ENCODE measurements at regions not wholly inside any gene's neighbourhood (a gene's known extent, or its start where the extent isn't known, plus 50 kb on each side); places are given as distances from the start of the nearest gene placed in this dataset.

- no peaks in the 10 kb centered on the region for H3K36me3 ChIP-seq
- H3K27me3 ChIP-seq: no peaks in the 10 kb centered on the region
- no peak overlapping the region for H3K9ac ChIP-seq
- no peak overlapping the region for H3K27ac ChIP-seq
- H3K4me3 ChIP-seq: no peak overlapping the region
- no peaks in the 10 kb centered on the region for H3K9me3 ChIP-seq (replicated peaks in 1 of 11)
- no peaks in the 10 kb centered on the region for H4K20me1 ChIP-seq
- H3K4me1 ChIP-seq: no peaks in the 10 kb centered on the region
- no peak overlapping the region for H3K4me2 ChIP-seq
- no peak for TF ChIP-seq Cebpa-rat (IDR thresholded peaks at IDR 0.05)
These were observed 904.3 kb downstream of the DIAPH3 start for GRCh38 chr13:59259165-59260000.

DNA sequence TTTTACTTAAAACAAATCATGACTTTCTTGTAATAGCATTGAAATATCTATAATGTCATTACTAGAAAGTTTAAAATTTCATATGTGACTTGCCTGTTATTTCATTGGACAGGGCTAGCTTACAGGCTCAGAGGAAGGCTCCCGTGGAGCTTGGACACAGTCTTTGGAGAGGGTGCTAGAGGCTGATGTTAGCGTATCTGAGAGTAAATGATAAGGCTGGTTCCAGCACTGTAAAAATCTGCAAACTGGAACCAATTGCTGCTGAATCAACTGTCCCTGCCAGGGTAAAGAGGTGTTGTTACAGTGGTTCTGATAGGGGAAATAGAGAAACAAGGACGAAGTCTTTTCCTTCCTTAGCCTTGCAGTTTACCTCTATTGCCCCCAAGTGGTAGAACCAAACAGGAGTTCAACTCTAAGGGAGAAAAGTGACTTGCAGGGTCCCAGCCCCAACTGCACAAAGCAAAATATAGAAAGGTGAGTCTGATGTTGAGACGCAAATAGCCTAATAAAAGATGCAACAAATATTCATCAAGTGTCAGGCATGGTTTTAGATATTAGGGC lies 901.7 kb downstream of the DIAPH3 start:
- Histone ChIP-seq H3K9me3 (replicated peaks in 1 of 11) (no peaks in the 10 kb centered on the region), H3K4me1 (no peaks in the 10 kb centered on the region), H3K36me3 (no peaks in the 10 kb centered on the region), H3K9ac (no peak overlapping the region), H3K27me3 (no peaks in the 10 kb centered on the region), H3K4me3 (no peak overlapping the region), H4K20me1 (no peaks in the 10 kb centered on the region), H3K4me2 (no peak overlapping the region), H3K27ac (no peak overlapping the region)
- no peak for TF ChIP-seq Cebpa-rat (IDR thresholded peaks at IDR 0.05)

GRCh38 chr13:59263531-59263930 lies 900.2 kb downstream of the DIAPH3 start:
- Histone ChIP-seq H3K9me3 (replicated peaks in 1 of 11) (no peaks in the 10 kb centered on the region), H3K4me2 (no peak overlapping the region), H3K4me1 (no peaks in the 10 kb centered on the region), H4K20me1 (no peaks in the 10 kb centered on the region), H3K27ac (no peak overlapping the region), H3K36me3 (no peaks in the 10 kb centered on the region), H3K9ac (no peak overlapping the region), H3K27me3 (no peaks in the 10 kb centered on the region), H3K4me3 (no peak overlapping the region)
- TF ChIP-seq Cebpa-rat (IDR thresholded peaks at IDR 0.05): no peak

DNA sequence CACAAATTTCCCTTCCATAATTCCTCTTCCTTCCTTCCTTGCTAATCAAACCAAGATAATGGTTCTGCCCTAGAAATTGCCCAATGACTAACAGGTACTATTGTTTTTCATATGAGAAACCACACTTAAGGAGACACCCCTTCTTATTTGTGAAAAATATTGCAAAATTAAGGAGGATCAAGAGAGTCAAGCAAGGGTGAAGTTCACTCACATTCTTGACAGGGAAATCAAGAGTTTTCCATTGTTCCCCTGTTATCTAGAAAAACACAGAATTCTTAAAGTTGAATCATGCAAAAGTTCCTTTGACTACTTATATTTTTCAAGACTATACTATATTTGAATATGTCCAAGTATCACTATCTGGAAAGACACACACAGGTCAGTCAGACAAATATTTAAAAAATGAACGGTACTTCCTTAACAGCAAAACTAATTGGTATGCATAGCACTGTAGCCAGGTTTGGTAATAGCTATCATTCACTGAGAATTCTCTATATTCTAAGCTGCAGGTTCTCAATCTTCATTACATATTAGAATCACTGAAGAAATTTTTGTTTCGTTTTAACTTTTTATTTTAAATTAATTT lies 897.2 kb downstream of the DIAPH3 start:
- Histone ChIP-seq H3K4me1 (peaks cover 0 to 6% (median 0%) of the 10 kb centered on the region in 10 experiments; a peak in 1 of 20 replicates), H3K4me3 (no peak overlapping the region), H3K36me3 (no peaks in the 10 kb centered on the region), H3K4me2 (no peak overlapping the region), H3K9ac (no peak overlapping the region), H3K27me3 (no peaks in the 10 kb centered on the region), H3K27ac (no peak overlapping the region), H3K9me3 (replicated peaks in 1 of 11) (no peaks in the 10 kb centered on the region), H4K20me1 (no peaks in the 10 kb centered on the region)
- no peak for TF ChIP-seq Cebpa-rat (IDR thresholded peaks at IDR 0.05)

DNA sequence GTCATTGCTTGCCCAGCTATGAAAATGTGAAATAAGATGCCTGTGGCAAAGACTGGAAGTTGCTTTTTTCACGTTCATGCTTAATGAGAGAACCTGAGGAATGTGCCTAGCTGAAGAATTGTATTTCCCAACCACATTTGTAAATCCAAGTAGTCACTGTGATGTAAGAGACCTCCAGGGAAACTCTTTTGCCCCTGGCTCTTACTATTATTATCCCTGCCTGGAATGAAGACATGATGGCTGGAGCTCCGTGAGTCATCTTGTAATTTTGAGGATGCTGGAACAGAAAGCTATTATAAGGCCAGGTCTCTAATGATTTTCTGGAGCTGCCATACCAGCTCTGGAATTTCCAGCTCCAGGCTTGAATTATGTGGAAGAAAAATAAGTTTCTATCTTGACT lies 894.3 kb downstream of the DIAPH3 start:
- H3K4me2 ChIP-seq: no peak overlapping the region
- no peak for TF ChIP-seq Cebpa-rat (IDR thresholded peaks at IDR 0.05)
- no peak overlapping the region for H3K9ac ChIP-seq
- H3K36me3 ChIP-seq: no peaks in the 10 kb centered on the region
- no peaks in the 10 kb centered on the region for H3K9me3 ChIP-seq (replicated peaks in 1 of 11)
- no peak overlapping the region for H3K4me3 ChIP-seq
- H4K20me1 ChIP-seq: no peaks in the 10 kb centered on the region
- no peak overlapping the region for H3K27ac ChIP-seq
- H3K4me1 ChIP-seq: peaks cover 0 to 6% (median 0%) of the 10 kb centered on the region in 10 experiments; a peak in 1 of 20 replicates
- no peaks in the 10 kb centered on the region for H3K27me3 ChIP-seq

DNA sequence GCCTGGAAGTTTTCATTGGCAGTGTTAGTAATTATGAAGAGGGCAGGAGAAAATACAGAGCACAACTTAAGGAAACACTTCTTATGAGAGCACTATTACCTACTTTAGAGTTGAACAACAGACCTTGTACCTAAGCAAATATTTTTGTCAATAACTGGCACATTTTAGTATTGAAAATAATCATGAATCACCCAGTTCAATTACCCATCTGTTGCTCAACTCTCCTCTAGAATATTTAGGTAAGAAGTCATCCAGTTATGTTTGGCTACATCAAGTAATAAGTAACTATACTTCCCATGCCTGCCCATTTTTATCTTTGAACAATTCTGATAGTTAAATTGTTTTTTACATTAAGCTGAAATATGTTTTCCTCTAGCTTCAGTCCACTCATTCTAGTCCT lies 893.4 kb downstream of the DIAPH3 start:
- no peaks in the 10 kb centered on the region for H3K36me3 ChIP-seq
- H4K20me1 ChIP-seq: no peaks in the 10 kb centered on the region
- H3K27me3 ChIP-seq: no peaks in the 10 kb centered on the region
- TF ChIP-seq Cebpa-rat (IDR thresholded peaks at IDR 0.05): no peak
- no peak overlapping the region for H3K27ac ChIP-seq
- no peaks in the 10 kb centered on the region for H3K9me3 ChIP-seq (replicated peaks in 1 of 11)
- H3K4me3 ChIP-seq: no peak overlapping the region
- no peak overlapping the region for H3K4me2 ChIP-seq
- peaks cover 0 to 6% (median 0%) of the 10 kb centered on the region in 10 experiments; a peak in 1 of 20 replicates for H3K4me1 ChIP-seq
- no peak overlapping the region for H3K9ac ChIP-seq

DNA sequence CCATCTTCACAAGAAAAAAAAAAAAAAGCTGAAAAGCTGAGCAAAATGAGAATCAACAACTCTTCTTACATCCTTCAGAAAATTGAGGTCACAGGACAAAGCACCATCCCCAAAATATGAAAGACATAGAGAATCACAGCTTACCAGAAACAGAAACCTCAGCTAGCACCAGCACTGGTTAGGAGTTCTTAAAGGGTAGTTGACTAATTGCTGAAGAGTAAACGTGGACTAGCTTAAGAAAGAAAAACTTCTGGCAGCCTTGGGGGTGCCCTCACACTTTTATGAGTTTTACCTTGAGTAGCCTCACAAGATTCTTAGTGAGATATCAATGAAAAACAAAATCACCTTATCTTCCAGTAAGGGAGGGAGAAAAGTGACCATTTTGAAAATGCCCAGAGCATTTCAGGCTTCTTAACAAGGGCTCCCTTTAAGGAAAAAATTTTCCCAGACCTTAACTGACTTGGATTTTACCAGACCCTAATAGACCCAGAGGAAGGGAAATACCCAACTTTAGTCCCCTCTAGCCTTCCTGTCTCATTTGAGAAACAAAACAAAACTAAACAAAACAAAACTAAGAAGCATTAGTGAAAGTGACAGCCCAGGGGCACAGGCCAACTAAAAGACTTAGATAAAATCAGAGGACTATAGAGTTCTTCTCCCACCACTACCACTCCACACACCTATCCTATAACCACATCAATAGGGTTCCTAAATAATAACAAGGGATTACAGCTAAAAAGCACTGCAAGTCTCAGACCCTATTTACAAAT lies 888.6 kb downstream of the DIAPH3 start:
- Histone ChIP-seq H3K4me2 (no peak overlapping the region), H3K4me1 (no peaks in the 10 kb centered on the region), H3K36me3 (no peaks in the 10 kb centered on the region), H3K27me3 (no peaks in the 10 kb centered on the region), H3K9ac (no peak overlapping the region), H4K20me1 (no peaks in the 10 kb centered on the region), H3K27ac (no peak overlapping the region), H3K9me3 (replicated peaks in 1 of 11) (no peaks in the 10 kb centered on the region), H3K4me3 (no peak overlapping the region)
- TF ChIP-seq Cebpa-rat (IDR thresholded peaks at IDR 0.05): no peak

DNA sequence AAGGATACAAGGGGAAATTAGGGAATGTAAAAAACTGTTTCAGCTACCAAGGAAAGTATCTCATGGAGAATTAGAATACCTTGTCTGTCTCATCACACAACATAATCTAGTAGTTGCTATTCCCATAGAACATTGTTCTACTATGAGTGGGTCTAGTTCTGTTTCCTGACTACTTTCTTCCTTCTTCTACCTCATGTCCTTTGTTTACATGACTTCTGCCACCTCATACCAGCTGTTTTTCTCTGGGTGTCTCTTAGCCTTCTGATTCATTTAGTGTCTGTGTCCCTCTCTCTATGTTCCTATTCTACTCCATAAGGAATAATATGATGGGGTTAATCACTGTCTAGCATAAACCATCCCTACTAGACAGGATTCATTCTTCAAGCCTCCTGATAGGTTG lies 887.3 kb downstream of the DIAPH3 start:
- no peak overlapping the region for H3K27ac ChIP-seq
- no peak overlapping the region for H3K4me2 ChIP-seq
- no peaks in the 10 kb centered on the region for H4K20me1 ChIP-seq
- no peak overlapping the region for H3K4me3 ChIP-seq
- H3K4me1 ChIP-seq: no peaks in the 10 kb centered on the region
- no peaks in the 10 kb centered on the region for H3K9me3 ChIP-seq (replicated peaks in 1 of 11)
- H3K9ac ChIP-seq: no peak overlapping the region
- no peak for TF ChIP-seq Cebpa-rat (IDR thresholded peaks at IDR 0.05)
- H3K36me3 ChIP-seq: no peaks in the 10 kb centered on the region
- H3K27me3 ChIP-seq: no peaks in the 10 kb centered on the region

- H3K4me2 ChIP-seq: no peak overlapping the region
- H3K9ac ChIP-seq: no peak overlapping the region
- TF ChIP-seq Cebpa-rat (IDR thresholded peaks at IDR 0.05): no peak
- H3K4me3 ChIP-seq: no peak overlapping the region
- no peak overlapping the region for H3K27ac ChIP-seq
- H3K9me3 ChIP-seq (replicated peaks in 1 of 11): no peaks in the 10 kb centered on the region
- no peaks in the 10 kb centered on the region for H4K20me1 ChIP-seq
- H3K27me3 ChIP-seq: no peaks in the 10 kb centered on the region
- no peaks in the 10 kb centered on the region for H3K4me1 ChIP-seq
- no peaks in the 10 kb centered on the region for H3K36me3 ChIP-seq
These were observed 886.6 kb downstream of the DIAPH3 start for GRCh38 chr13:59277106-59277505.

All from BLaER1 treated with 17β-estradiol and CSF1 and Interleukin-3, amounts not matched to agents 10 nM and 100 nM (cell line).